Vagina (tissue), 2 donors: ENCODE measurements at regions not wholly inside any gene's neighbourhood (a gene's known extent, or its start where the extent isn't known, plus 50 kb on each side); places are given as distances from the start of the nearest gene placed in this dataset.

ENCODE experiments used
- CTCF ChIP-seq, 3 experiments: fragments of 450-650 bp in 2 of 3; fragments of 200-600 bp in 1 of 3; sonication (generic) in 1 of 3; IDR thresholded peaks; one replicate each; pipeline ENCODE4 v1.5.1; 2017 to 2019; ENCODE audit warnings: antibody characterized with exemption in 3 of 3, mild to moderate bottlenecking in 2 of 3, moderate library complexity in 2 of 3
- POLR2A ChIP-seq, 2 donors: fragments of 450-650 bp; IDR thresholded peaks; one replicate each; pipeline ENCODE4 v1.6.1; 2017; ENCODE audit warnings: antibody characterized with exemption in 2 of 2, mild to moderate bottlenecking in 2 of 2, moderate library complexity in 2 of 2

- no peak for TF ChIP-seq CTCF (IDR thresholded peaks at IDR 0.05)
- no peak for TF ChIP-seq POLR2A (IDR thresholded peaks at IDR 0.05)
These were observed 271.8 kb upstream of the MTNR1B start for GRCh38 chr11:92697461-92698312.
